Hepatocyte (in vitro differentiated cells): ENCODE measurements at regions not wholly inside any gene's neighbourhood (a gene's known extent, or its start where the extent isn't known, plus 50 kb on each side); places are given as distances from the start of the nearest gene placed in this dataset.
"Not testable (repeated sequence)": the region's sequence is repeated elsewhere in the genome, so short reads cannot be mapped to it uniquely, and the experiment has no call there.

Source experiments
- EZH2 ChIP-seq: fragments of 200-600 bp; sonication (generic); IDR thresholded peaks from 2 replicates; pipeline ENCODE4 v1.6.1; 2016; ENCODE audit warnings: antibody characterized with exemption, mild to moderate bottlenecking, borderline replicate concordance
- TF ChIP-seq, protein P1 (sequence below): fragments of 200-600 bp; sonication (generic); IDR thresholded peaks from 2 replicates; pipeline ENCODE4 v1.5.1; 2016; ENCODE audit warnings: antibody characterized with exemption, mild to moderate bottlenecking; ENCODE audit not compliant: poor library complexity

GRCh38 chr15:20416618-20417017 lies 125.0 kb downstream of the GOLGA6L6 start:
- not testable (repeated sequence) for TF ChIP-seq EZH2
- TF ChIP-seq, protein P1, sequence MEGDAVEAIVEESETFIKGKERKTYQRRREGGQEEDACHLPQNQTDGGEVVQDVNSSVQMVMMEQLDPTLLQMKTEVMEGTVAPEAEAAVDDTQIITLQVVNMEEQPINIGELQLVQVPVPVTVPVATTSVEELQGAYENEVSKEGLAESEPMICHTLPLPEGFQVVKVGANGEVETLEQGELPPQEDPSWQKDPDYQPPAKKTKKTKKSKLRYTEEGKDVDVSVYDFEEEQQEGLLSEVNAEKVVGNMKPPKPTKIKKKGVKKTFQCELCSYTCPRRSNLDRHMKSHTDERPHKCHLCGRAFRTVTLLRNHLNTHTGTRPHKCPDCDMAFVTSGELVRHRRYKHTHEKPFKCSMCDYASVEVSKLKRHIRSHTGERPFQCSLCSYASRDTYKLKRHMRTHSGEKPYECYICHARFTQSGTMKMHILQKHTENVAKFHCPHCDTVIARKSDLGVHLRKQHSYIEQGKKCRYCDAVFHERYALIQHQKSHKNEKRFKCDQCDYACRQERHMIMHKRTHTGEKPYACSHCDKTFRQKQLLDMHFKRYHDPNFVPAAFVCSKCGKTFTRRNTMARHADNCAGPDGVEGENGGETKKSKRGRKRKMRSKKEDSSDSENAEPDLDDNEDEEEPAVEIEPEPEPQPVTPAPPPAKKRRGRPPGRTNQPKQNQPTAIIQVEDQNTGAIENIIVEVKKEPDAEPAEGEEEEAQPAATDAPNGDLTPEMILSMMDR, result not testable (repeated sequence)
